ENCODE measurements at regions not wholly inside any gene's neighbourhood (a gene's known extent, or its start where the extent isn't known, plus 50 kb on each side); places are given as distances from the start of the nearest gene placed in this dataset.

GRCh38 chr14:97021571-97022168, 224.5 kb downstream of the VRK1 start:
- TF ChIP-seq POLR2A (IDR thresholded peaks at IDR 0.05) (no peak), CTCF (IDR thresholded peaks at IDR 0.05) (no peak)

Measured in breast epithelium (tissue), 3 donors.